ENCODE measurements at regions not wholly inside any gene's neighbourhood (a gene's known extent, or its start where the extent isn't known, plus 50 kb on each side); places are given as distances from the start of the nearest gene placed in this dataset.

DNA sequence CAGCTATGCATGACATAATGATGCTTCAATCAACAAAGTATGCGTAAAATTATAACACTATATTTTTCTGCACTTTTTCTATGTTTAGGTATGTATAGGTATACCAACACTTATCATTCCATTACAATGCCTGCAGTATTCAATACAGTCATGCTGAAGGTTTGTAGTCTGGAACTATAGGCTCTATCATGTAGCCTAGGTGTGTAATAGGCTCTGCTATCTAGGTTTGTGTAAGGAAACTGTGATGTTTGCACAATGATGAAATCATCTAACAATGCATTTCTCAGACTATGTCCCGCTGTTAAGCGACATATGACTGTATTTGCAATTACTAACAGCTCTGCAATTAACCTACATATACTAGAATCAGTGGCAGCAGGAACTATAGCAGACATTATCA, 1447.5 kb downstream of the GATA3 start:
- dilution Hi-C loops (cut with MboI; ENCODE audit: extremely low pct_ligation_motif_present, low sequenced_read_pairs) = no loop called here
- Histone ChIP-seq H3K9ac (ENCODE audit: control insufficient read depth, extremely low read depth, insufficient read depth, low read length) (no peak overlapping the region), H3K27ac (ENCODE audit: control insufficient read depth, insufficient read depth, low read length) (no peak overlapping the region), H2AFZ (ENCODE audit: control insufficient read depth, low read length) (no peak overlapping the region), H4K20me1 (ENCODE audit: control insufficient read depth, extremely low read depth, insufficient read depth, low read length) (no peaks in the 10 kb centered on the region), H3K27me3 (ENCODE audit: control insufficient read depth, extremely low read depth, insufficient read depth, low read length) (no peaks in the 10 kb centered on the region), H3K4me1 (ENCODE audit: control insufficient read depth, extremely low read depth, insufficient read depth, low read length) (no peaks in the 10 kb centered on the region), H3K36me3 (ENCODE audit: control insufficient read depth in 2 of 2, extremely low read depth in 1 of 2, insufficient read depth in 2 of 2, low read length in 2 of 2) (no peaks in the 10 kb centered on the region), H3K9me1 (ENCODE audit: control insufficient read depth, extremely low read depth, insufficient read depth, low read length) (no peaks in the 10 kb centered on the region), H3K4me2 (ENCODE audit: control insufficient read depth, extremely low read depth, insufficient read depth, low read depth, low read length) (no peak overlapping the region), H3K79me2 (ENCODE audit: control insufficient read depth, insufficient read depth, low read length) (no peaks in the 10 kb centered on the region), H3K9me3 (ENCODE audit: control insufficient read depth, low read depth, low read length) (no peaks in the 10 kb centered on the region), H3K4me3 (ENCODE audit: control insufficient read depth in 2 of 3, extremely low read depth in 1 of 3, insufficient read depth in 2 of 3, low read depth in 1 of 3, low read length in 3 of 3) (no peak overlapping the region)
- no peak for TF ChIP-seq CTCF (optimal IDR thresholded peaks at IDR 0.05 in 1 of 3, IDR thresholded peaks at IDR 0.05 in 1 of 3, conservative IDR thresholded peaks at IDR 0.05 in 1 of 3; ENCODE audit: extremely low read depth in 1 of 3, insufficient read depth in 2 of 3, low read length in 3 of 3)
- TF ChIP-seq EZH2 (IDR thresholded peaks at IDR 0.05; ENCODE audit: low read length) = no peak
- DNase-seq (ENCODE audit: low read depth, low spot score) = no peak
- no peak for FAIRE-seq

- Histone ChIP-seq H3K27ac (ENCODE audit: control insufficient read depth, insufficient read depth, low read length) (no peak overlapping the region), H3K9me3 (ENCODE audit: control insufficient read depth, low read depth, low read length) (no peaks in the 10 kb centered on the region), H3K4me1 (ENCODE audit: control insufficient read depth, extremely low read depth, insufficient read depth, low read length) (no peaks in the 10 kb centered on the region), H4K20me1 (ENCODE audit: control insufficient read depth, extremely low read depth, insufficient read depth, low read length) (no peaks in the 10 kb centered on the region), H3K4me2 (ENCODE audit: control insufficient read depth, extremely low read depth, insufficient read depth, low read depth, low read length) (no peak overlapping the region), H2AFZ (ENCODE audit: control insufficient read depth, low read length) (no peak overlapping the region), H3K79me2 (ENCODE audit: control insufficient read depth, insufficient read depth, low read length) (no peaks in the 10 kb centered on the region), H3K4me3 (ENCODE audit: control insufficient read depth in 2 of 3, extremely low read depth in 1 of 3, insufficient read depth in 2 of 3, low read depth in 1 of 3, low read length in 3 of 3) (no peak overlapping the region), H3K36me3 (ENCODE audit: control insufficient read depth in 2 of 2, extremely low read depth in 1 of 2, insufficient read depth in 2 of 2, low read length in 2 of 2) (no peaks in the 10 kb centered on the region), H3K9me1 (ENCODE audit: control insufficient read depth, extremely low read depth, insufficient read depth, low read length) (no peaks in the 10 kb centered on the region), H3K9ac (ENCODE audit: control insufficient read depth, extremely low read depth, insufficient read depth, low read length) (no peak overlapping the region), H3K27me3 (ENCODE audit: control insufficient read depth, extremely low read depth, insufficient read depth, low read length) (no peaks in the 10 kb centered on the region)
- dilution Hi-C loops (cut with MboI; ENCODE audit: extremely low pct_ligation_motif_present, low sequenced_read_pairs) = no loop called here
- no peak for TF ChIP-seq CTCF (optimal IDR thresholded peaks at IDR 0.05 in 1 of 3, IDR thresholded peaks at IDR 0.05 in 1 of 3, conservative IDR thresholded peaks at IDR 0.05 in 1 of 3; ENCODE audit: extremely low read depth in 1 of 3, insufficient read depth in 2 of 3, low read length in 3 of 3)
- TF ChIP-seq EZH2 (IDR thresholded peaks at IDR 0.05; ENCODE audit: low read length) = no peak
- FAIRE-seq (no peak), DNase-seq (ENCODE audit: low read depth, low spot score) (no peak)
Observed at GRCh38 chr10:9504227-9504626, 1449.7 kb downstream of the GATA3 start.
